Esophagus muscularis mucosa (tissue), 3 donors: ENCODE measurements at regions not wholly inside any gene's neighbourhood (a gene's known extent, or its start where the extent isn't known, plus 50 kb on each side); places are given as distances from the start of the nearest gene placed in this dataset.

Experiments
- CTCF ChIP-seq, 3 experiments: fragments of 200-600 bp in 2 of 3; fragments of 450-650 bp in 1 of 3; sonication (generic) in 2 of 3; IDR thresholded peaks; one replicate each; pipeline ENCODE4 v1.5.1; 2017 to 2019; ENCODE audit warnings: antibody characterized with exemption in 3 of 3, mild to moderate bottlenecking in 2 of 3, moderate library complexity in 1 of 3
- POLR2A ChIP-seq: fragments of 450-650 bp; IDR thresholded peaks from one replicate; pipeline ENCODE4 v1.6.1; 2017; ENCODE audit warnings: antibody characterized with exemption, moderate library complexity, mild to moderate bottlenecking, low read depth
- POLR2AphosphoS5 ChIP-seq, 2 donors: sonication (generic); formaldehyde crosslinking; IDR thresholded peaks; one replicate each; pipeline ENCODE4 v1.6.1; 2017; ENCODE audit warnings: antibody characterized with exemption in 2 of 2

DNA sequence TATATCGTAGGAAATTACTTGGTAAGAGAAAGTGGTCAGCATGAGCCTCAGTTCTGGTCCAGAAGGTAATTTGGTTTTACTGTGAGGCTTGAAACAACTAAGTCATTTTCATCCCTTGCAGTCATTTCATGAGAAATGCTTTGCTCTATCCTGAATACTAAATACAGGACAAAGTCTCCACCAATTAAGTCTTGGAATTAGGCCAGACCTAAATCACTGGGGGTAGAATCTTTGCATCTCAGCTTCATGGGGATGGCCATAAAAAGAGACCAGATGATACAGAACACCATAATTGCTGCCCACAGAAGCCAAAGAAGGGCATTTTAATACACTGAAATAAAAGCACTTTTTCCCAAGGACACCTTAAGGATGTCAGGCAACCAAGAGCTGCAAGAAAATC lies 277.9 kb upstream of the DCN start:
- TF ChIP-seq CTCF (IDR thresholded peaks at IDR 0.05), result no peak
- TF ChIP-seq POLR2AphosphoS5 (IDR thresholded peaks at IDR 0.05), result no peak
- no peak for TF ChIP-seq POLR2A
